ENCODE measurements at regions not wholly inside any gene's neighbourhood (a gene's known extent, or its start where the extent isn't known, plus 50 kb on each side); places are given as distances from the start of the nearest gene placed in this dataset.

DNA sequence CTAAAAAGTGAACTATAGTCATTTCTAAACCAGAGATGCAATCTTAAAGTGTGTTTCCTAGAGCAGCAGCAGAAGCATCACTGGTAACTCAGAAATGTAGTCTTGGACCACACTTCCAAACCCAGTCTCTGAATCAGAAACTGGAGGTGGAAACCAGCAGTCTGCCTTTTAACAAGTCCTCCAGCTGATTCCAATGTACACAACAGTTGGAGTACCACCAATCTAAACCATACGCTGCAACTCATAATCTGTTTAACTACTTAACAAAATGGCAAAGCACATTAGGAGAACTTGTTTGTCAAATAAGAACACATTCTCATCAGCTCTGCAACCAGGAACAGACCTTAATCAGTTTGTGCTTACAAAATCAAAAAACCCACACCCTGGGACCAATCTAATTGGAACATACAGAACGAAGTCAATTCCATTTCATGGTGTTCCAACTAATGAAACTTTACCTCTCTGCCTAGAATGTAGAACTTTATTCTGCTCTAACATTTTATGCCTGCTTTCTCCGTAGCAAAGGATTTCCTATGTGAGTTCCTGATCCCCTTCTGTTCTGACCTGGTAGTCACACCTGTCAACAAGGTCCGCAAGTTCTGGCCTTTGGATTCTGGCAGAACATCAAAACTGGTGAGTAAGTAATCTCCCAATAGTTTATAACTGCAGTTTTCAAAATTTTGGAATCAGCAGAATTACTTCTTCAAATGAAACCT is 390.4 kb downstream of the HTR1B start:
- intact Hi-C loops (cut with DNase I) = no loop called here
- TF ChIP-seq, protein P1, sequence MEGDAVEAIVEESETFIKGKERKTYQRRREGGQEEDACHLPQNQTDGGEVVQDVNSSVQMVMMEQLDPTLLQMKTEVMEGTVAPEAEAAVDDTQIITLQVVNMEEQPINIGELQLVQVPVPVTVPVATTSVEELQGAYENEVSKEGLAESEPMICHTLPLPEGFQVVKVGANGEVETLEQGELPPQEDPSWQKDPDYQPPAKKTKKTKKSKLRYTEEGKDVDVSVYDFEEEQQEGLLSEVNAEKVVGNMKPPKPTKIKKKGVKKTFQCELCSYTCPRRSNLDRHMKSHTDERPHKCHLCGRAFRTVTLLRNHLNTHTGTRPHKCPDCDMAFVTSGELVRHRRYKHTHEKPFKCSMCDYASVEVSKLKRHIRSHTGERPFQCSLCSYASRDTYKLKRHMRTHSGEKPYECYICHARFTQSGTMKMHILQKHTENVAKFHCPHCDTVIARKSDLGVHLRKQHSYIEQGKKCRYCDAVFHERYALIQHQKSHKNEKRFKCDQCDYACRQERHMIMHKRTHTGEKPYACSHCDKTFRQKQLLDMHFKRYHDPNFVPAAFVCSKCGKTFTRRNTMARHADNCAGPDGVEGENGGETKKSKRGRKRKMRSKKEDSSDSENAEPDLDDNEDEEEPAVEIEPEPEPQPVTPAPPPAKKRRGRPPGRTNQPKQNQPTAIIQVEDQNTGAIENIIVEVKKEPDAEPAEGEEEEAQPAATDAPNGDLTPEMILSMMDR (IDR thresholded peaks at IDR 0.05) = no peak
- ATAC-seq = no peak

DNA sequence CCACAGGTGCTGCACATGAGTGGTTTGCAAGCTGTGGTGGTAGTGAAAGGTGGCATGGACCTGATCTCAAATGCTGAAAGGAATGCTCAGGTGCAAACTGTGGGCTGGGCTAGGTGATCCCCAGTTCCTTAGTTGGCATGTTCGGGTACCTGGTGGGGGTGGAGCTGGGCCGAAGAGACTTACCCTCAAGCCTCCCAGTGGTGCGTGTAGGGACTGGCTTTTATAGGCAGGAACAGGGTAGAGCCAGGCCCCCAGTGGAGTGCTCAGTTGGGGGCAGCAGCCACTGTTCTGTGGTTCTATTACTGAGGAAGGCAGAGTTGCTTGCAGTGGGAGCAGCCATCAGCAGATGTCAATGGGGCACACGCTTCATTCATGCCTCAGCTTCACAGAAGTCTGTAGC is 399.8 kb downstream of the HTR1B start:
- Histone ChIP-seq H3K4me1 (no peaks in the 10 kb centered on the region), H3K4me3 (no peak overlapping the region), H3K36me3 (no peaks in the 10 kb centered on the region), H3K27me3 (ENCODE audit: low read depth) (no peaks in the 10 kb centered on the region), H3K27ac (no peak overlapping the region), H3K9me3 (no peaks in the 10 kb centered on the region)
- DNase-seq = no peak
- ATAC-seq = no peak
- TF ChIP-seq, protein P1 (IDR thresholded peaks at IDR 0.05) = no peak
- intact Hi-C loops (cut with DNase I) = no loop called here

More for the DNA sequence above, 390.4 kb downstream of the HTR1B start:
- Histone ChIP-seq H3K4me1 (no peaks in the 10 kb centered on the region), H3K27ac (no peak overlapping the region), H3K27me3 (ENCODE audit: low read depth) (no peaks in the 10 kb centered on the region), H3K4me3 (no peak overlapping the region), H3K36me3 (no peaks in the 10 kb centered on the region), H3K9me3 (no peaks in the 10 kb centered on the region)
- DNase-seq = no peak

DNA sequence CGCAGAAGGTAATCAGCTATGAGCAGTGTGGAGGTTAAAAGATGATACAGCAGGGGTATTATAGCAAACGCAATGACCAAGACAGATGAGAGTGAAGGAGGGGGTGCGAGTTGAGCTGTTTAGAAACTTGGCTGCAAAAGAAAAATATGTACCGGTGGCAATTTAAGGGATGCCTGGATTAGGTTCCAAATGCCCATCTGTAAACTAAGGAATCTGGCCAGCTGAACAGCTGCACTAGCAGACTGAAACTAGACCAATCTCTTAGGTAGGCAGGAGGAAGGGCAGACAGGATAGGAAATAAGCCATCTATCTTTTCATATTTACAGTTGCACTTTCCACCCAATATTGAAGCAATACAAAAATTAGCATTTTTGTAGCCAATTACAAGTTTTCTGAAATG is 407.6 kb downstream of the HTR1B start:
- H3K4me3 ChIP-seq = no peak overlapping the region
- no peak overlapping the region for H3K27ac ChIP-seq
- DNase-seq = no peak
- no peaks in the 10 kb centered on the region for H3K9me3 ChIP-seq
- H3K36me3 ChIP-seq = no peaks in the 10 kb centered on the region
- no peaks in the 10 kb centered on the region for H3K27me3 ChIP-seq (ENCODE audit: low read depth)
- intact Hi-C loops (cut with DNase I) = no loop called here
- H3K4me1 ChIP-seq = no peaks in the 10 kb centered on the region
- TF ChIP-seq, protein P1 (IDR thresholded peaks at IDR 0.05) = no peak
- ATAC-seq = no peak

DNA sequence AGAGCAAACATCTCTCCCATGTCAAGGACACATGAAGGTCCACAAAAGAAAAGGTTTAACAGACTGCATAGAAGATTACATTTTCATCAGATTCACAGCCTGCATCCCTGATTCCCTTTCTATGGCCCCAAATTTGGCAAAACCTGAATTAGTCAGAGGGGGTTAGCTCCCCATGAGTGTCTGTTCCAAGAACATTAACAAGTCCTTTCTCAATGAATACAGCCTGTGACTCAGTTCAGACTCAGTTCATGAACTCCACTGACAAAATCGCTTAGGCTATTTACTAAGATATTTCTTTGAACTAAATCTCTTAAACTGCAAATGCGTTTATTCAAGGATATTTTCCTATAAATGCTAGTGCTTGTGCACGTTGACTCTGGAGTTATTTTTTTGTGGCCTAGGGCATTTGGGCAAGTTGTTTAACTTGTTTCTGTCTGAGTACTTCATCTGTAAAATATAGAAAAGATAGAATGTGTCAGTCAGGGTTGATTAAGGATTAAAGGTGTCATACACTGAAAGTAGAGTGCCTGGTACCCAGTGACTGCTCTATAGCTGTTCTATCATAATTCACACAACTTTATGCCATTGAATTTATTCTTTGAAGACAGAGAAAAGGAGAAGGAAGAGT is 422.6 kb downstream of the HTR1B start:
- Histone ChIP-seq H3K4me1 (no peaks in the 10 kb centered on the region), H3K4me3 (no peak overlapping the region), H3K27me3 (ENCODE audit: low read depth) (no peaks in the 10 kb centered on the region), H3K9me3 (peaks cover 9% of the 10 kb centered on the region), H3K36me3 (no peaks in the 10 kb centered on the region), H3K27ac (no peak overlapping the region)
- TF ChIP-seq, protein P1 (IDR thresholded peaks at IDR 0.05) = no peak
- intact Hi-C loops (cut with DNase I) = no loop called here
- ATAC-seq (no peak), DNase-seq (no peak)

DNA sequence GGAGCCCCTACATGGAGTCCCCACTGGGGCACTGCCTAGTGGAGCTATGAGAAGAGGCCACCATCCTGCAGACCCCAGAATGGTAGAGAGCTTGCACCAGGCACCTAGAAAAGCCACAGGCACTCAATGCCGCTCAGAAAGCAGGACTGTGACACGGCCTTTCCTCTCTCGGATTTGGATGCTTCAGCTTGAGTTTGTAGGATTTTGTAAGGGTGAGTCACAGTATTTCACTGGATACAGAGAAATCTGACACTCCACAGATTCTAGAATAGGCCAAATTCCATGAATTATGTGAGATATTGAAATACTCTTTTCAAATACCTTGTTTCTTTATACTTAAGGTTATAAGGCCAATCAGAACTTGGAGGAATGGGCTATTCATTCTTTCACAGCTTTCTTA is 424.5 kb downstream of the HTR1B start:
- no peaks in the 10 kb centered on the region for H3K36me3 ChIP-seq
- no peak overlapping the region for H3K4me3 ChIP-seq
- DNase-seq = no peak
- no peak overlapping the region for H3K27ac ChIP-seq
- peaks cover 6% of the 10 kb centered on the region for H3K9me3 ChIP-seq
- H3K27me3 ChIP-seq (ENCODE audit: low read depth) = no peaks in the 10 kb centered on the region
- TF ChIP-seq, protein P1 (IDR thresholded peaks at IDR 0.05) = no peak
- no peaks in the 10 kb centered on the region for H3K4me1 ChIP-seq
- intact Hi-C loops (cut with DNase I) = no loop called here
- no peak for ATAC-seq
